ENCODE measurements at regions not wholly inside any gene's neighbourhood (a gene's known extent, or its start where the extent isn't known, plus 50 kb on each side); places are given as distances from the start of the nearest gene placed in this dataset.

DNA sequence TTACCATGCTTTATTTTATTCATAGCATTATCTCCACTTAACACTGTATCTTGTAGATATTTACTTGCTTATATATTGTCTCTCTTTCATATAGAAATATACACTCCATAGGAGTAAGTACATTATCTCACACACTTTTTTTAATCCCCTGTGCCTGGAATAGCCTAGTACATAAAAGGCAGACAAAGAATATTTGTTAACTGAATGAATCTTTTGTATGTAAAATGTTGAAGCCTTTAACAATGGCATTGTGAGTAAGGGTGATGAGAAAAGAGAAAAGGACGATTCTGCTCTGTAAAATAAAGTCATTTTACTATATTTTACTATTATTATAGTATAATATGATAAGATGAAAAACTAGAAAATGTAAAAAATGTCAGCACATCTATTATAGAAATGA is 97.7 kb upstream of the PDHA2 start:
- no peak for DNase-seq (ENCODE audit: low read depth in 1 of 2, low spot score in 1 of 2)
- TF ChIP-seq POLR2AphosphoS5 (IDR thresholded peaks at IDR 0.05; ENCODE audit: low read depth) (no peak), GABPA (IDR thresholded peaks at IDR 0.05; ENCODE audit: low read depth) (no peak), REST (IDR thresholded peaks at IDR 0.05; ENCODE audit: insufficient replicate concordance, low read depth) (no peak), CTCF (IDR thresholded peaks at IDR 0.05; ENCODE audit: insufficient read depth, low read length) (no peak), SPI1 (IDR thresholded peaks at IDR 0.05; ENCODE audit: borderline replicate concordance, low read depth) (no peak)
- Histone ChIP-seq H3K4me3 (replicated peaks; ENCODE audit: insufficient read depth, low read length) (no peak overlapping the region), H3K27ac (replicated peaks) (no peak overlapping the region), H3K27me3 (ENCODE audit: insufficient read depth, poor library complexity, severe bottlenecking) (no peaks in the 10 kb centered on the region)

DNA sequence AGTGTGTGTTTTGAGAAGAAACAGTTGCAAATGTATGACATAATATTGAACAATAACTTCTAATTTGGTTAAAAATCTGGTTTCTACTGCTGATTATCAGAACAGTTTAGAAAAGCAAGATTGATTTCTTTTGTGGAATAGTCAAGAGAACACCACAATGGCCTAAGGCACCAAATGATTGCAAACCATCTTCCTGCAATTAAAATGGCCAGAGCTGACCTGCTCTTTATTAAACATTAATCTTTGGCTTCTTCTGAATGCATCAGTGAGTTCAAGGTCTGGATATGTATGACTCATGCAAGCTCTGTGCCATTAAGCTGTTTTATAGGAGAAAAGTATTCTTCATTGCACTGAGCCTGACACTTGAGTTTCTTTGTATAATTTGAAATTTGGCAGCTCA is 107.8 kb upstream of the PDHA2 start:
- H3K27ac ChIP-seq (replicated peaks), result no peak overlapping the region
- TF ChIP-seq GABPA (IDR thresholded peaks at IDR 0.05; ENCODE audit: low read depth) (no peak), POLR2AphosphoS5 (IDR thresholded peaks at IDR 0.05; ENCODE audit: low read depth) (no peak), REST (IDR thresholded peaks at IDR 0.05; ENCODE audit: insufficient replicate concordance, low read depth) (no peak), SPI1 (IDR thresholded peaks at IDR 0.05; ENCODE audit: borderline replicate concordance, low read depth) (no peak), CTCF (IDR thresholded peaks at IDR 0.05; ENCODE audit: insufficient read depth, low read length) (no peak)
- H3K4me3 ChIP-seq (replicated peaks; ENCODE audit: insufficient read depth, low read length), result no peak overlapping the region
- no peaks in the 10 kb centered on the region for H3K27me3 ChIP-seq (ENCODE audit: insufficient read depth, poor library complexity, severe bottlenecking)
- DNase-seq (ENCODE audit: low read depth in 1 of 2, low spot score in 1 of 2), result no peak

- Histone ChIP-seq H3K27me3 (ENCODE audit: insufficient read depth, poor library complexity, severe bottlenecking) (no peaks in the 10 kb centered on the region), H3K27ac (replicated peaks) (no peak overlapping the region), H3K4me3 (replicated peaks; ENCODE audit: insufficient read depth, low read length) (no peak overlapping the region)
- no peak for DNase-seq (ENCODE audit: low read depth in 1 of 2, low spot score in 1 of 2)
- no peak for TF ChIP-seq POLR2AphosphoS5 (IDR thresholded peaks at IDR 0.05; ENCODE audit: low read depth)
- no peak for TF ChIP-seq CTCF (IDR thresholded peaks at IDR 0.05; ENCODE audit: insufficient read depth, low read length)
- TF ChIP-seq GABPA (IDR thresholded peaks at IDR 0.05; ENCODE audit: low read depth), result no peak
- TF ChIP-seq REST (IDR thresholded peaks at IDR 0.05; ENCODE audit: insufficient replicate concordance, low read depth), result no peak
- no peak for TF ChIP-seq SPI1 (IDR thresholded peaks at IDR 0.05; ENCODE audit: borderline replicate concordance, low read depth)
These were observed 110.3 kb upstream of the PDHA2 start for GRCh38 chr4:95729596-95729995.

Measured in HL-60 (cell line).